GM12875 (cell line): ENCODE measurements at regions not wholly inside any gene's neighbourhood (a gene's known extent, or its start where the extent isn't known, plus 50 kb on each side); places are given as distances from the start of the nearest gene placed in this dataset.

ENCODE experiments used
- H3K4me3 ChIP-seq: one replicate; pipeline ENCODE4 v1.5.1; 2011; ENCODE audit warnings: low read depth, low read length, control low read depth
- TF ChIP-seq, protein P1 (sequence below): IDR thresholded peaks from 2 replicates; pipeline ENCODE4 v1.5.1; 2011; ENCODE audit warnings: low read depth, mild to moderate bottlenecking, control low read depth, inconsistent platforms, low read length, moderate library complexity, borderline replicate concordance; ENCODE audit not compliant: insufficient read depth

DNA sequence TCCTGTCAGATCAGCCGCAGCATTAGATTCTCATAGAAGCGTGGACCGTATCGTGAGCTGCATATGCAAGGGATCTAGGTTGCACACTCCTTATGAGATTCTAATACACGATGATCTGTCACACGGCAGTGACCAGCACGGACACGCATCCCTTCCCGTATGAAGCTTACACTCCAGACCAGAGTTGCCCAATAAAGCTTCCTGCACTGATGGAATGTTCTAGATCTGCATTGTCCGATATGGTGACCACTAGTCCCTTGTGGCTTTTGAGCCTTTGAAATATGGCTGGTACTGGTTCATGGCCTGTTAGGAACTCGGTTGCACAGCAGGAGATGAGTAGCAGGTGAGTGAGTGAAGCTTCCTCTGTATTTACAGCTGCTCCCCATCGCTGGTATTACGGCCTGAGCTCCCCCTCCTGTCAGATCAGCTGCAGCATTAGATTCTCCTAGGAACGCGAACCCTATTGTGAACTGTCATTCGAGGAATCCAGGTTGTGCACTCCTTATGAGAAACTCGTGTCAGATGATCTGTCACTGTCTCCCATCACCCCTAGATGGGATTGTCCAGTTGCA is 49.8 kb upstream of the ZCCHC14 start:
- no peak overlapping the region for H3K4me3 ChIP-seq
- TF ChIP-seq, protein P1, sequence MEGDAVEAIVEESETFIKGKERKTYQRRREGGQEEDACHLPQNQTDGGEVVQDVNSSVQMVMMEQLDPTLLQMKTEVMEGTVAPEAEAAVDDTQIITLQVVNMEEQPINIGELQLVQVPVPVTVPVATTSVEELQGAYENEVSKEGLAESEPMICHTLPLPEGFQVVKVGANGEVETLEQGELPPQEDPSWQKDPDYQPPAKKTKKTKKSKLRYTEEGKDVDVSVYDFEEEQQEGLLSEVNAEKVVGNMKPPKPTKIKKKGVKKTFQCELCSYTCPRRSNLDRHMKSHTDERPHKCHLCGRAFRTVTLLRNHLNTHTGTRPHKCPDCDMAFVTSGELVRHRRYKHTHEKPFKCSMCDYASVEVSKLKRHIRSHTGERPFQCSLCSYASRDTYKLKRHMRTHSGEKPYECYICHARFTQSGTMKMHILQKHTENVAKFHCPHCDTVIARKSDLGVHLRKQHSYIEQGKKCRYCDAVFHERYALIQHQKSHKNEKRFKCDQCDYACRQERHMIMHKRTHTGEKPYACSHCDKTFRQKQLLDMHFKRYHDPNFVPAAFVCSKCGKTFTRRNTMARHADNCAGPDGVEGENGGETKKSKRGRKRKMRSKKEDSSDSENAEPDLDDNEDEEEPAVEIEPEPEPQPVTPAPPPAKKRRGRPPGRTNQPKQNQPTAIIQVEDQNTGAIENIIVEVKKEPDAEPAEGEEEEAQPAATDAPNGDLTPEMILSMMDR, result no peak
